ENCODE measurements at regions not wholly inside any gene's neighbourhood (a gene's known extent, or its start where the extent isn't known, plus 50 kb on each side); places are given as distances from the start of the nearest gene placed in this dataset.
"Not testable (repeated sequence)": the region's sequence is repeated elsewhere in the genome, so short reads cannot be mapped to it uniquely, and the experiment has no call there.

DNA sequence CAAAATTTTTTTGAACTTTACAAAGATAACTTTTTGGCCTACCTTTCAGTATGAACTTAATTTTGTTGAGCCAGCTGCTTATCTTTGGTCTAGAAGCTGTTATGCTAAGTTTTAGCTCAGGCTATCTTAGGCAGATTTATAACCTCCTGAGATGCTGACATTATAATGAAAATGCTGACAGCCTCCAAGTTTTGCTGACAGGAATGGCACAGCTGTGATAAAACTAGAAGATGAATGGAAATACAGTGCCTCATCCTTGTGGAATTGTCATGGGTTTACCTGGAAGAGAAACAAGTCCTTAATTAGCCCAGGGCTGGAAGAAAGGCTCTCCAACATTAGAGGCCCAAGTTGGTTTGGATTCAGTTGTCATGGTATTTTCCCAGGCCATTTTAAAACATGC is 123.3 kb downstream of the OXSM start:
- no peak for TF ChIP-seq Cebpa-rat (IDR thresholded peaks at IDR 0.05)

DNA sequence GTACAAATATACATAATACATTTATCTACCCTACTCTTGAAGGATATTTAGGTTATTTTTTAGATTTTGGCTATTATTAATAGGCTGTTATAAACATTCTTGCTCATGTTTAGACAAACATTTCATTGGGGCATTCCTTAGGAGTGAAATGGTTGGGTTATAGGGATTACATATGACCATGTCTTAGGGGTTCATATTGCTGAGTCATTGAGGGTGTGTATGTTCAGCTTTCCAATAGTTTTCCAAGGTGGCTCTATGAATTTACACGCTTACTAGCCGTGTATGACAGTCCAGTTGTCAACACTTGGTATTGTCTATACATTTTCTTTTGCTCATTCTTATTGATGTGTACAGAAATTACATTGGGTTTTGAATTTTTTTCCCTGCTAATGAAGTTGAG is 125.8 kb downstream of the OXSM start:
- no peak overlapping the region for H3K9ac ChIP-seq
- no peak for TF ChIP-seq Cebpa-rat (IDR thresholded peaks at IDR 0.05)

More for the DNA sequence above, 123.3 kb downstream of the OXSM start:
- Histone ChIP-seq H3K36me3 (no peaks in the 10 kb centered on the region), H3K9me3 (replicated peaks in 1 of 11) (peaks cover 0 to 24% (median 12%) of the 10 kb centered on the region in 11 experiments; a peak in 19 of 22 replicates), H4K20me1 (no peaks in the 10 kb centered on the region), H3K4me1 (peaks cover 0 to 15% (median 8%) of the 10 kb centered on the region in 10 experiments; a peak in 11 of 20 replicates), H3K4me3 (no peak overlapping the region), H3K9ac (no peak overlapping the region), H3K27me3 (no peaks in the 10 kb centered on the region), H3K27ac (no peak overlapping the region), H3K4me2 (no peak overlapping the region; a peak in 1 of 22 replicates)

DNA sequence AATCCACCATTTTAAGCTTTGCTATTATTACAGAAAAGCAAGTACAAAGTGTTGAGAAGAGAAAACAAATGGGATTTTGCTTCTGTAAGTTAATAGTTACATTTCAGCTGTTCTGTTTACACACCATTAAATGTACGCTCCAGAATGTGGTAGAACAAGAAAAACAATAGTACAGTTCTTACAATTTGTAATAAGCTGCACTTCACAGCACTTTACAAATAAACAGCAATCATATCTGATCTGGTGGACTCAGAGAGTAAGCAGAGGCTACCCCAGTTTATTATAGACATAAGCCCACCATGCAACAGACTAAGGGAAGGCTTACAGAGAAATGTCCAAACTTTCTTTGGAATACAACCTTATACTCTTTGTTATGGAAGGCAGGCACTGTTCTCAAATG is 126.4 kb downstream of the OXSM start:
- H3K36me3 ChIP-seq: no peaks in the 10 kb centered on the region
- H3K4me3 ChIP-seq: no peak overlapping the region
- H3K9ac ChIP-seq: no peak overlapping the region
- H3K4me2 ChIP-seq: no peak overlapping the region
- no peaks in the 10 kb centered on the region for H3K27me3 ChIP-seq
- H3K9me3 ChIP-seq (replicated peaks in 1 of 11): peaks cover 3 to 37% (median 19%) of the 10 kb centered on the region in 11 experiments; a peak in 19 of 22 replicates
- peaks cover 0 to 15% (median 8%) of the 10 kb centered on the region in 10 experiments; a peak in 11 of 20 replicates for H3K4me1 ChIP-seq
- H3K27ac ChIP-seq: no peak overlapping the region
- no peaks in the 10 kb centered on the region for H4K20me1 ChIP-seq
- TF ChIP-seq Cebpa-rat (IDR thresholded peaks at IDR 0.05): no peak

More for the DNA sequence above, 125.8 kb downstream of the OXSM start:
- Histone ChIP-seq H4K20me1 (no peaks in the 10 kb centered on the region), H3K4me3 (no peak overlapping the region), H3K27ac (no peak overlapping the region), H3K27me3 (no peaks in the 10 kb centered on the region), H3K4me2 (no peak overlapping the region), H3K36me3 (no peaks in the 10 kb centered on the region), H3K4me1 (peaks cover 0 to 15% (median 8%) of the 10 kb centered on the region in 10 experiments; a peak in 11 of 20 replicates), H3K9me3 (replicated peaks in 1 of 11) (peaks cover 3 to 41% (median 19%) of the 10 kb centered on the region in 11 experiments; a peak in 19 of 22 replicates)

DNA sequence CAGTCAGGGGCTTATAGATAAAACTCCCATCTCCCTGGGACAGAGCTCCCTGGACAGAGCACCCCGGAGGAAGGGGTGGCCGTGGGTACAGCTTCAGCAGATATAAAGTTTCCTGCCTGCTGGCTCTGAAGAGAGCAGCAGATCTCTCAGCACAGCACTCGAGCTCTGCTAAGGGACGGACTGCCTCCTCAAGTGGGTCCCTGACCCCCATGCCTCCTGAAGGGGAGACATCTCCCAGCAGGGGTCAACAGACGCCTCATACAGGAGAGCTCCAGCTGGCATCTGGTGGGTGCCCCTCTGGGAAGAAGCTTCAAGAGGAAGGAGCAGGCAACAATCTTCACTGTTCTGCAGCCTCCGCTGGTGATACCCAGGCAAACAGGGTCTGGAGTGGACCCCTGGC is 142.1 kb downstream of the OXSM start:
- not testable (repeated sequence) for H3K4me3 ChIP-seq
- H3K9me3 ChIP-seq (replicated peaks in 1 of 11): peaks cover 43 to 81% (median 66%) of the 10 kb centered on the region in 11 experiments

DNA sequence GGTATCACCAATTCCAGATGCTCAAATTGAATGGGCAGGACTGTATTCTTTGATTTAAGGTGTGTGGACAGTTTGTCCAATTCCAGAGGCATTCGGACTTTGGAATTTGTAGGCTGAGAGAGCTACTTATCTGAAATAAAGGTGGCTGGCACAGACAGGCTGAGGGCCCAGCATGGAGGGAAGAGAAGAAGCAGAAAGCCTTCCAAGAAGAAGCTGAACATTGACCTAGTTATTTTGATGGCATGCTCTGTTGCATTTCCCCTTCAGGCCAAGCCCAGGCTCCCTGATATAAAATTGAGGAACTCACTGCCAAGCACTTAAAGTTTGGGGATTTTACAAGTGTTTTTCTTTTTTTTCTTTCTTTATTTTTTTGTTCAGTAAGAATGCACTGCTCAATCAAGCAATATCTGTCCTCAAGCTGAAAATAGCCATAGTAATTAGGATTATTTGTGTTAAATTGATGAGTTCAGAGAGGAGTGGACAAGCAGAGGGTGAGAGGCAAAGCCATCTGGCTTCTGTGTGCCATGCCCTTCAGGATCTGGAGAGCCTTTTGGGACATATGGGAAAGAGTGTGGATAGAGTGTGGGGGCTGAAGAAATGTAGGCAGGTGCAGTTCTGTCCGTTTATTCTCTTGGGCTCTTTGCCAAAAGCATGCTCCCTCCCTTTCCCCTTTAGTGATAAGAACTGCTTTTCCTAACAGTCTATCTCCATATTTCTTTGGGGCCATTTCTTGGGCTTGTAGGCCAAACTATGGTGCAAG is 148.9 kb downstream of the OXSM start:
- H3K36me3 ChIP-seq: no peaks in the 10 kb centered on the region
- peaks cover 28 to 64% (median 47%) of the 10 kb centered on the region in 10 experiments for H3K4me1 ChIP-seq
- no peak for TF ChIP-seq Cebpa-rat (IDR thresholded peaks at IDR 0.05)
- H3K9me3 ChIP-seq (replicated peaks in 1 of 11): peaks cover 5 to 52% (median 22%) of the 10 kb centered on the region in 11 experiments
- H3K4me2 ChIP-seq: peak overlapping the region in 10 of 11 experiments; percentile 25 to 96 (median 70); a peak in 21 of 22 replicates
- H3K9ac ChIP-seq: no peak overlapping the region
- peak overlapping the region in 3 of 10 experiments; percentile 1 to 15 (median 3); a peak in 2 of 20 replicates for H3K4me3 ChIP-seq
- H3K27me3 ChIP-seq: no peaks in the 10 kb centered on the region
- no peaks in the 10 kb centered on the region for H4K20me1 ChIP-seq
- H3K27ac ChIP-seq: peak overlapping the region in 3 of 11 experiments; percentile 2 to 60 (median 5); a peak in 3 of 22 replicates

More for the DNA sequence above, 142.1 kb downstream of the OXSM start:
- H3K27me3 ChIP-seq, H3K27ac ChIP-seq, H3K36me3 ChIP-seq, H3K9ac ChIP-seq, H3K4me2 ChIP-seq, H4K20me1 ChIP-seq, H3K4me1 ChIP-seq: not testable (repeated sequence)

DNA sequence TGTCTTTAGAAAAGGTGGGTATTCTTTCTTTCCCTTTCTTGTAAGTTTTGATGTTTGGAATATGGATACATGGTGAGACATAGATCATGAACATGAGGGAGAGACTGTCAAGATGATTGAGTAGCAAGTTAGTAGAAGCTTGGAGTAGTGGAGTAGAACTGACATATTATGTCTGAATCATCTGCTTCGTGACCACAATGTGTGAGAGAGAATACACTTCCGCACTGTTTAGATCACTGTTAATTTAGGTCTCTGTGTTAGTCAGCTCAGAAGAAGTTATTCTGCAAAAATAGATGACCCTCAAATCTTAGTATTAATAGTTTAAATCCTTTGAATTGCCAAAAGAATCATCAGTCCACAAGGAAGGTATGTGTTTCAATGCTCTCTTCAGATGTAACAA is 151.0 kb downstream of the OXSM start:
- Histone ChIP-seq H3K9ac (0 out of 22 replicates have a peak overlapping the region, but pooled peaks of 1 of the 11 experiments have one; percentile 7), H3K27ac (peak overlapping the region in 3 of 11 experiments; percentile 54 to 60 (median 56); a peak in 5 of 22 replicates), H3K4me3 (peak overlapping the region in 1 of 10 experiments; percentile 37; a peak in 1 of 20 replicates), H3K4me1 (peaks cover 28 to 77% (median 52%) of the 10 kb centered on the region in 10 experiments), H3K4me2 (peak overlapping the region; percentile 48 to 96 (median 68)), H3K27me3 (no peaks in the 10 kb centered on the region), H4K20me1 (no peaks in the 10 kb centered on the region), H3K9me3 (replicated peaks in 1 of 11) (peaks cover 0 to 52% (median 22%) of the 10 kb centered on the region in 11 experiments; a peak in 18 of 22 replicates), H3K36me3 (peaks cover 0 to 5% (median 0%) of the 10 kb centered on the region in 11 experiments; a peak in 1 of 22 replicates)
- no peak for TF ChIP-seq Cebpa-rat (IDR thresholded peaks at IDR 0.05)

DNA sequence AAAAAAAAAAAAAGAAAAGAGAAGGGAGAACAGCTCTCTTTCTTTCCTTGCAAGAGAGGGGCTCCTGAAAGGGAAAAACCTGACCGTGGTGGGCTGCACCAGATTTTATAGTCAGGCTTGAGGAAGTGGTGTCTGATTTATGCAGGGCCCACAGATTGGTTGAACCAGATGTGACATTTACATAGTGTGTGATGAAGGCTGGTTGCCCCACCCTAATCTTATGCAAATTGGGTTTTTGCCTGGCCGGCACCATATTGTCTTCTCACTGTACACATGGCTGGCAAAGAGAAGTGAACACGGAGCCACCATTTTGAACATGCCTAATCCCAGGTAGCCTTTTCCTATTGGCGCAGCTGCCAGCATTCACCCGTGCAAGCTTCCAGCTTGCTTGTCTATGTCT is 154.4 kb downstream of the OXSM start:
- peaks cover 0 to 37% (median 17%) of the 10 kb centered on the region in 11 experiments; a peak in 18 of 22 replicates for H3K9me3 ChIP-seq (replicated peaks in 1 of 11)
- H3K4me3 ChIP-seq: no peak overlapping the region; a peak in 1 of 20 replicates
- H3K4me1 ChIP-seq: peaks cover 24 to 60% (median 43%) of the 10 kb centered on the region in 10 experiments
- H3K4me2 ChIP-seq: no peak overlapping the region
- no peak overlapping the region for H3K27ac ChIP-seq
- H3K27me3 ChIP-seq: no peaks in the 10 kb centered on the region
- TF ChIP-seq Cebpa-rat (IDR thresholded peaks at IDR 0.05): no peak
- H3K36me3 ChIP-seq: peaks cover 0 to 5% (median 0%) of the 10 kb centered on the region in 11 experiments; a peak in 1 of 22 replicates
- H4K20me1 ChIP-seq: no peaks in the 10 kb centered on the region
- no peak overlapping the region for H3K9ac ChIP-seq

DNA sequence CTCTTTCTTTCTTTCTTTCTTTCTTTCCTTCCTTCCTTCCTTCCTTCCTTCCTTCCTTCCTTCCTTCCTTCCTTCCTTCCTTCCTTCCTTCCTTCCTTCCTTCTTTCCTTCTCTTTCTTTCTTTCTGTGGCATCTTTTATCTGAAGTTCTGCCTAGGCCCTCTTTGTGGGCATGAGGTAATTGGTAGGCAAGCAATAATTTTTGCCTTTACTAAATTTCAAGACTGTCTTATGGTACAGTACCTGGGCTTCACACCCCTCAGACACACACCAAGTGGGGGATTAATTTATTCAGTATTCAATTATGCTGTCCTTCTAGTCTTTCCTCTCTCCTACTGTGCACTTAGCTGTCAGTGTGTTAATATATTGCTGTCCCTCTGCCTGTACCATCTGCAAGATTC is 155.5 kb downstream of the OXSM start:
- no peak overlapping the region for H3K27ac ChIP-seq
- peaks cover 20 to 49% (median 33%) of the 10 kb centered on the region in 10 experiments for H3K4me1 ChIP-seq
- H4K20me1 ChIP-seq: no peaks in the 10 kb centered on the region
- no peak for TF ChIP-seq Cebpa-rat (IDR thresholded peaks at IDR 0.05)
- H3K27me3 ChIP-seq: no peaks in the 10 kb centered on the region
- peaks cover 0 to 10% (median 0%) of the 10 kb centered on the region in 11 experiments; a peak in 1 of 22 replicates for H3K36me3 ChIP-seq
- H3K4me2 ChIP-seq: peak overlapping the region in 6 of 11 experiments; percentile 12 to 36 (median 34); a peak in 10 of 22 replicates
- H3K9me3 ChIP-seq (replicated peaks in 1 of 11): peaks cover 0 to 40% (median 21%) of the 10 kb centered on the region in 11 experiments; a peak in 18 of 22 replicates
- H3K4me3 ChIP-seq: no peak overlapping the region
- H3K9ac ChIP-seq: no peak overlapping the region

DNA sequence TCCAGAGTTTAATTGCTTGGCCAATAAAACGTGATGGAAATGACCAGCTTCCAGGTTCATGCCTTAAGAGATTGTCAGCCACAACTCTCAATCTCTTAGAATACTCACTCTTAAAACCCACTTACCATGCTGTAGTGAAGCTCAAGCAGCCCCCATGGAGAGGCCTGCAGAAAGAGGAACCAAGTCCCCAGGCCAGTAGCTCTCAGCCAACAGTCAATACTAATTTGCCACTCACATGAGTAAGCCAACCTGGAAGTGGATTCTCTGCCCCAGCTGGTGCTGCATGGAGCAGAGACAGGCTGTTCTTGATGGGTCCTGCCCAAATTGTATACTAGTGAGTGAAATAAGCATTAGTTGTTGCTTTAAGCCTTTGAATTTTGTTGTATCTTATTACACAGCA is 155.9 kb downstream of the OXSM start:
- no peak overlapping the region for H3K27ac ChIP-seq
- peaks cover 15 to 45% (median 28%) of the 10 kb centered on the region in 10 experiments for H3K4me1 ChIP-seq
- peaks cover 0 to 11% (median 0%) of the 10 kb centered on the region in 11 experiments; a peak in 1 of 22 replicates for H3K36me3 ChIP-seq
- no peak overlapping the region for H3K9ac ChIP-seq
- H3K4me2 ChIP-seq: peak overlapping the region in 6 of 11 experiments; percentile 12 to 36 (median 34); a peak in 10 of 22 replicates
- H3K4me3 ChIP-seq: no peak overlapping the region
- peaks cover 0 to 41% (median 23%) of the 10 kb centered on the region in 11 experiments; a peak in 18 of 22 replicates for H3K9me3 ChIP-seq (replicated peaks in 1 of 11)
- no peak for TF ChIP-seq Cebpa-rat (IDR thresholded peaks at IDR 0.05)
- H3K27me3 ChIP-seq: no peaks in the 10 kb centered on the region
- no peaks in the 10 kb centered on the region for H4K20me1 ChIP-seq

All from BLaER1 treated with 17β-estradiol and CSF1 and Interleukin-3, amounts not matched to agents 10 nM and 100 nM (cell line).